HUES48 (cell line): ENCODE measurements at regions not wholly inside any gene's neighbourhood (a gene's known extent, or its start where the extent isn't known, plus 50 kb on each side); places are given as distances from the start of the nearest gene placed in this dataset.

Source experiments
- H3K27ac ChIP-seq: one replicate; pipeline ENCODE4 v1.7.0; 2013; ENCODE audit warnings: low read depth, low read length, inconsistent platforms
- H3K27me3 ChIP-seq: 2 replicates; pipeline ENCODE4 v1.6.1; 2013; ENCODE audit warnings: mild to moderate bottlenecking, low read length; ENCODE audit not compliant: control insufficient read depth, insufficient read depth
- H3K36me3 ChIP-seq: 2 replicates; pipeline ENCODE4 v1.6.1; 2013; ENCODE audit warnings: low read length; ENCODE audit not compliant: control insufficient read depth, insufficient read depth
- H3K4me1 ChIP-seq: 2 replicates; pipeline ENCODE4 v1.6.1; 2013; ENCODE audit warnings: mild to moderate bottlenecking, low read length; ENCODE audit not compliant: control insufficient read depth, insufficient read depth
- H3K4me3 ChIP-seq: 2 replicates; pipeline ENCODE4 v1.5.1; 2013; ENCODE audit warnings: mild to moderate bottlenecking, low read depth, low read length
- H3K9ac ChIP-seq: 2 replicates; pipeline ENCODE4 v1.6.1; 2013; ENCODE audit warnings: mild to moderate bottlenecking, low read depth, low read length, moderate library complexity
- H3K9me3 ChIP-seq: 2 replicates; pipeline ENCODE4 v1.6.1; 2013; ENCODE audit warnings: low read length; ENCODE audit not compliant: control insufficient read depth, insufficient read depth

- no peaks in the 10 kb centered on the region for H3K36me3 ChIP-seq
- no peaks in the 10 kb centered on the region for H3K4me1 ChIP-seq
- H3K27me3 ChIP-seq = no peaks in the 10 kb centered on the region
- no peak overlapping the region for H3K9ac ChIP-seq
- H3K9me3 ChIP-seq = no peaks in the 10 kb centered on the region
- H3K27ac ChIP-seq = no peak overlapping the region
- H3K4me3 ChIP-seq = no peak overlapping the region
Measured at GRCh38 chr3:643376-643775, 446.8 kb downstream of the CHL1 start.

DNA sequence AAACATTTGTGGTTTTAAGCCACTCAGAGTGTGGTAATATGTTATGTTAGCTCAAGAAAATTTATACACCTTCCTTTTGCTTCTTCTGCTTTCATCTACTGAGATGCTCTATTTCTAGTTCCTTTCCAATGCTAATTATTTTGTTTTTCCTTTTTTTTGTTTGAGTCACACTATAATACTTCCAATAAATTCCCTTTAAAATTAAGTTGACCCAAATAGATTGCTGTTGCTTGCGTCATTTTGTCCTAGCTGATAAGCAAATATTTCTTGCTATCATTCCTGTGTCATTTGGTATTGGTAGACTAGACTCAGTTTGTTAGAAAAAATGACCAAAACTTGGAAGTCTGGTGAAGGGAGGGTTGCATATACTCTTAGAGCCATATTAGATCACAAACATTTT lies 437.0 kb upstream of the CNTN6 start:
- no peaks in the 10 kb centered on the region for H3K9me3 ChIP-seq
- no peak overlapping the region for H3K4me3 ChIP-seq
- no peak overlapping the region for H3K27ac ChIP-seq
- H3K27me3 ChIP-seq = no peaks in the 10 kb centered on the region
- no peaks in the 10 kb centered on the region for H3K36me3 ChIP-seq
- no peak overlapping the region for H3K9ac ChIP-seq
- H3K4me1 ChIP-seq = no peaks in the 10 kb centered on the region

DNA sequence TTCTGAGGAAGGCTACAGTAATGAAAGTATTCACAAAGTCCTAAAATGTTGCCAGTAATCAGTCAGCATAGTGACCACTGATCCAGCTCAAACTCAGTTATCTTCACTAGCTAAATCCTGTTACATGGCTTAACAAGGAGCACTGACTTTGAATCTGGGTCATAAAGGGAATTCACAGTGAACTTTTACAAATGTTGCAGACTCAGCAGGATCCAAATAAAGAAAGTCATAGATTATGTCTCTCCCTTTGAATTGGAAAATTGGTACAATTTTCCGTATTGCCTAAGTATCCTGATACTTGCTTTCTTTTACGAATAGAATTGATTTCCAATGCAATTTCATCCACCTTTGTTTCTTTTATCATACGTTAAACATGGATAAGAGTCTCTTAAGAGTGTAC lies 431.5 kb upstream of the CNTN6 start:
- no peaks in the 10 kb centered on the region for H3K9me3 ChIP-seq
- H3K9ac ChIP-seq = no peak overlapping the region
- no peaks in the 10 kb centered on the region for H3K36me3 ChIP-seq
- no peaks in the 10 kb centered on the region for H3K27me3 ChIP-seq
- H3K4me3 ChIP-seq = no peak overlapping the region
- H3K4me1 ChIP-seq = no peaks in the 10 kb centered on the region
- H3K27ac ChIP-seq = no peak overlapping the region

DNA sequence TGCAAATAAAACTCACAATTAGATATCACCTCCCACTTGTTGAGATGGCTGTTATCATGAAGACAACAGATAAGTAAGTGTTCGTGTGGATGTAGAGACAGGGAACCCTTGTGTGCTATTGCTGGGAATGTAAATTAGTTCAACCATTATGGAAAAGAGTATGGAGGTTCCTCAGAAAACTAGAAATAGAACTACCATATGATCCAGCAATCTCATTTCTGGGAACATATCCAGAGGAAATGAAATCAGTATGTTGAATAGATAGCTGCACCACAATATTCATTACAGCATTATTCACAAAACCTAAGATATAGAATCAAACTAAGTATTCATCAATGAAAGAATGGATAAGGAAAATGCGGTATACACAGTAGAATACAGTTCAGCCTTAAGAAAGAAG lies 418.7 kb upstream of the CNTN6 start:
- H3K9me3 ChIP-seq = no peaks in the 10 kb centered on the region

GRCh38 chr3:675846-676245 lies 417.0 kb upstream of the CNTN6 start:
- Histone ChIP-seq H3K4me3 (no peak overlapping the region), H3K36me3 (no peaks in the 10 kb centered on the region), H3K9ac (no peak overlapping the region), H3K4me1 (no peaks in the 10 kb centered on the region), H3K27me3 (no peaks in the 10 kb centered on the region), H3K9me3 (no peaks in the 10 kb centered on the region), H3K27ac (no peak overlapping the region)

More for the DNA sequence above, 418.7 kb upstream of the CNTN6 start:
- H3K4me1 ChIP-seq = no peaks in the 10 kb centered on the region
- no peak overlapping the region for H3K4me3 ChIP-seq
- H3K27me3 ChIP-seq = no peaks in the 10 kb centered on the region
- H3K27ac ChIP-seq = no peak overlapping the region
- no peak overlapping the region for H3K9ac ChIP-seq
- no peaks in the 10 kb centered on the region for H3K36me3 ChIP-seq

DNA sequence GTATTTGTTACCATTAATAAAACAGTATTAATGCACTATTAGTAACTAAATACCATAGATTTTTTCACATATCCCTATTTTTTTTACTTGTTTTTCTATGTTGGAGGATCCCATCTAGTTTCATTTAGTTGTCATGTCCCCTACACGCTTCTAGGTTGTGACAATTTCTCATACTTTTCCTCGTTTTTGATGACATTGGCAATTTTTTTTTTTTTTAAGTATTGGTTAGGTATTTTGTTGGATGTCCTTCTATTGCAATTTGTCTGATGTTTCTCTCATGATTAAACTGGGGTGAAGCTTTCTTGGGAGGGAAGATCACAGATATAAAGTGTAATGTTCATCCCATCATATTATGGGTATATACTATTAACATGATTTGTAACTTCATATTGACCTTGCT lies 409.1 kb upstream of the CNTN6 start:
- H3K27me3 ChIP-seq = no peaks in the 10 kb centered on the region
- no peaks in the 10 kb centered on the region for H3K9me3 ChIP-seq

DNA sequence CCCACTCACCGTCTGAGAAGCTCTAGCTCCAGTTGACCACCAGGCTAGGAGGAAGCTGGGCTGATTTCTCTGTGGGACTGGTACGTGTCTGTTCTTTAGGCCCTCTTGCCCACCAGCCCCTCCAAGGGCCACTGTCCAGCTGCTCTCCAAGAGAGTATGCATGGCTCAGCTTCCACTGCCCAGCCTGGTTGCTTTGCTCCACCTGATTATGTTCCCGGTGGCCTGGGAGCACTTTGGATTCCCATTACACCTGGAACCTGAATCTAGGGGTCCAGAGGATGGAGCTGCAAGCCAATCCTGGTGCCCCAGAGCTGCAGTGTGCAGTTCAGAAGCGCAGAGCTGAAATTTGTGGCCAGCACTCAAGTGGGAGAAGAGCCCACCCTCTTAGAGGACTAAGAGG lies 402.1 kb upstream of the CNTN6 start:
- H3K9ac ChIP-seq = no peak overlapping the region
- no peaks in the 10 kb centered on the region for H3K9me3 ChIP-seq
- H3K36me3 ChIP-seq = no peaks in the 10 kb centered on the region
- H3K4me1 ChIP-seq = no peaks in the 10 kb centered on the region
- no peaks in the 10 kb centered on the region for H3K27me3 ChIP-seq
- H3K27ac ChIP-seq = no peak overlapping the region
- no peak overlapping the region for H3K4me3 ChIP-seq

More for the DNA sequence above, 409.1 kb upstream of the CNTN6 start:
- Histone ChIP-seq H3K9ac (no peak overlapping the region), H3K36me3 (no peaks in the 10 kb centered on the region), H3K4me1 (no peaks in the 10 kb centered on the region), H3K27ac (no peak overlapping the region), H3K4me3 (no peak overlapping the region)

DNA sequence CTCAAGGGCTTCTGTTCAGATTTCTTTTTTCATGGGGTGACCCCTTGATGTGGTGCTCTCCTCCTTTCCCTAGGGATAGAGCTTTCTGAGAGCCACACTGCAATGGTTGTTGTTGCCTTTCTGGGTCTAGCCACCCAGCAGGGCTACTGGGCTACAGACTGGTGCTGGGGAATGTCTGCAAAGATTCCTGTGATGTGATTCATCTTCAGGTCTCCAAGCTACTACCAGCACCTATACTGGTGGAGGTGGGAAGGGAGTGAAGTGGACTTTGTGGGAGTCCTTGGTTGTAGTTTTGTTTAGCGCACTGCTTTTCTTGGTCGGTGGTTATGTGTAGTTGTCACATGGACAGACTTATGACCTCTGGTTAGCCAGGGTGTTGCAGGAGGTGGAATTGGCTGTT lies 392.3 kb upstream of the CNTN6 start:
- no peak overlapping the region for H3K9ac ChIP-seq
- H3K36me3 ChIP-seq = no peaks in the 10 kb centered on the region
- H3K4me3 ChIP-seq = no peak overlapping the region
- no peaks in the 10 kb centered on the region for H3K4me1 ChIP-seq
- H3K9me3 ChIP-seq = no peaks in the 10 kb centered on the region
- H3K27ac ChIP-seq = no peak overlapping the region
- H3K27me3 ChIP-seq = no peaks in the 10 kb centered on the region

DNA sequence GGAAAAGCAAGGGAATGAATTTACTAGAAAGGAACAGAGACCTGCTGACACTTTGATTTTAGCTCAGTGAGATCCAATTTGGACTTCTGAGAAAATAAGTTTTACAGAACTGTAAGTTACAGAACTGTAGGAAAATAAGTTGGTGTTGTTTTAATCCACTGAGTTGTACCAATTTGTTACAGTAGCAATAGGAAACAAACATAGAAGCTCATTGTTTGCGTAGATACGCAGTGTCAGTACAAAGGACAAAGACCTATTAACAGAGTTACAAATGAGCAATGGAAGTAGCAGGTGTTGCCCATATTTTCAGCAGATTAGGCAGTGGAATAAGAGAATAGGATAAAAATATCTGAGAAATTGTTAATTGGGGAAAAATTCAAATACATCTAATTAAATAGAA lies 385.8 kb upstream of the CNTN6 start:
- Histone ChIP-seq H3K27ac (no peak overlapping the region), H3K9me3 (no peaks in the 10 kb centered on the region), H3K27me3 (no peaks in the 10 kb centered on the region), H3K4me1 (no peaks in the 10 kb centered on the region), H3K4me3 (no peak overlapping the region), H3K36me3 (no peaks in the 10 kb centered on the region), H3K9ac (no peak overlapping the region)

- Histone ChIP-seq H3K27ac (no peak overlapping the region), H3K36me3 (no peaks in the 10 kb centered on the region), H3K4me3 (no peak overlapping the region), H3K9me3 (no peaks in the 10 kb centered on the region), H3K27me3 (no peaks in the 10 kb centered on the region), H3K9ac (no peak overlapping the region), H3K4me1 (no peaks in the 10 kb centered on the region)
Measured at GRCh38 chr3:713006-713621, 379.7 kb upstream of the CNTN6 start.

DNA sequence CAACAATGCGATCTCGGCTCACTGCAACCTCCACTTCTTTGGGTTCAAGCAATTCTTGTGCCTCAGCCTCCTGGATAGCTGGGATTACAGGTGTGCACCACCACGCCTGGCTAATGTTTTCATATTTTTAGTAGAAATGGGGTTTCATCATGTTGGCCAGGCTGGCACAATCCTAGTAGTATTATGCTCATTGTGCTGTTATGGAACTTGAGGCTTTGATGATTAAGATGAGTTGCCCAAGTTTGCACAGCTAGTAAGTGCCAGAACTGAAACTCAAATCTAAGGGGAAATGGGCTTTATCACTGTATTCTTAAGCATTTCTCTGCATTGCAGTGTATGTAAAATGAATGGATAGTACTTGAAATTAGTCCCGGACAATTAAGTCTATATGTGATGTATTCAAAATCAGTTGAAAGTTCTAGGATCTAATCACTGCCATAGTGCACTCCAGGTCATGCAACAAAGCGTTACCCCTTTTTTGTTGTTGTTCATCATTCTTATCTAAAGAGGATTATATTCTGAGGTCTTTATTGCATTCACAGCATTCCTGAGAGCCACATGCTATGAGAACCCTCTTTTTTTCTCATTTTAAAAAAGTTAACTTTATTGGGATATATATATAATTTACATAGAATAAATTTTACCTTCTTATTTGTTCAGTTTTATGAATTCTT lies 378.7 kb upstream of the CNTN6 start:
- Histone ChIP-seq H3K36me3 (no peaks in the 10 kb centered on the region), H3K9me3 (no peaks in the 10 kb centered on the region), H3K4me3 (no peak overlapping the region), H3K4me1 (no peaks in the 10 kb centered on the region), H3K27ac (no peak overlapping the region), H3K9ac (no peak overlapping the region), H3K27me3 (no peaks in the 10 kb centered on the region)
